ENCODE measurements at regions not wholly inside any gene's neighbourhood (a gene's known extent, or its start where the extent isn't known, plus 50 kb on each side); places are given as distances from the start of the nearest gene placed in this dataset.

GRCh38 chr10:28872587-28873165 is 195.4 kb downstream of the BAMBI start:
- WGBS = 80% methylated on average over 5 of the region's 5 CpGs
- no peaks in the 10 kb centered on the region for H3K27me3 ChIP-seq
- no peak for TF ChIP-seq POLR2A (IDR thresholded peaks at IDR 0.05; ENCODE audit: low read depth)
- no peak for TF ChIP-seq CTCF (IDR thresholded peaks at IDR 0.05)
- no peak for TF ChIP-seq EP300 (IDR thresholded peaks at IDR 0.05)
- TF ChIP-seq POLR2AphosphoS5 (IDR thresholded peaks at IDR 0.05) = no peak

GRCh38 chr10:28873540-28873939 is 196.2 kb downstream of the BAMBI start:
- no peak overlapping the region for H3K27ac ChIP-seq (replicated peaks in 1 of 4)
- TF ChIP-seq CTCF (IDR thresholded peaks at IDR 0.05) (no peak), POLR2AphosphoS5 (IDR thresholded peaks at IDR 0.05) (no peak), POLR2A (IDR thresholded peaks at IDR 0.05; ENCODE audit: low read depth) (no peak), EP300 (IDR thresholded peaks at IDR 0.05) (no peak)
- no peaks in the 10 kb centered on the region for H3K9me3 ChIP-seq
- 93% methylated on average over 4 of the region's 4 CpGs for WGBS
- intact Hi-C loops (cut with DNase I) = loop anchor here (10.0 kb wide), 1 partner anchor 199 kb away; the partner anchor contains the start of gene BAMBI
- no peaks in the 10 kb centered on the region for H3K4me1 ChIP-seq
- no peaks in the 10 kb centered on the region for H3K27me3 ChIP-seq
- no peak overlapping the region for H3K4me3 ChIP-seq
- no peaks in the 10 kb centered on the region for H3K36me3 ChIP-seq
- DNase-seq (ENCODE audit: extremely low spot score) = no peak

More at GRCh38 chr10:28872587-28873165, 195.4 kb downstream of the BAMBI start:
- Histone ChIP-seq H3K4me1 (no peaks in the 10 kb centered on the region), H3K27ac (replicated peaks in 1 of 4) (no peak overlapping the region), H3K4me3 (no peak overlapping the region), H3K36me3 (no peaks in the 10 kb centered on the region), H3K9me3 (no peaks in the 10 kb centered on the region)
- no peak for DNase-seq (ENCODE audit: extremely low spot score)
- intact Hi-C loops (cut with DNase I) = loop anchor here (10.0 kb wide), 1 partner anchor 198 kb away; the partner anchor contains the start of gene BAMBI

GRCh38 chr10:28874210-28874609 is 196.9 kb downstream of the BAMBI start:
- 100% methylated on average over 1 of the region's 1 CpG for WGBS

GRCh38 chr10:28875549-28876081 is 198.3 kb downstream of the BAMBI start:
- WGBS = 70% methylated on average over 13 of the region's 14 CpGs
- H3K27ac ChIP-seq (replicated peaks in 1 of 4) = no peak overlapping the region
- intact Hi-C loops (cut with DNase I) = loop anchor here (10.0 kb wide), 1 partner anchor 201 kb away; the partner anchor contains the start of gene BAMBI
- no peaks in the 10 kb centered on the region for H3K36me3 ChIP-seq
- H3K27me3 ChIP-seq = no peaks in the 10 kb centered on the region
- H3K9me3 ChIP-seq = no peaks in the 10 kb centered on the region
- no peak for TF ChIP-seq CTCF (IDR thresholded peaks at IDR 0.05)
- TF ChIP-seq POLR2AphosphoS5 (IDR thresholded peaks at IDR 0.05) = no peak
- TF ChIP-seq EP300 (IDR thresholded peaks at IDR 0.05) = no peak
- TF ChIP-seq POLR2A (IDR thresholded peaks at IDR 0.05; ENCODE audit: low read depth) = no peak
- peaks cover 12 to 15% (median 13%) of the 10 kb centered on the region in 4 donors for H3K4me1 ChIP-seq
- no peak for DNase-seq (ENCODE audit: extremely low spot score)
- no peak overlapping the region for H3K4me3 ChIP-seq

More at GRCh38 chr10:28874210-28874609, 196.9 kb downstream of the BAMBI start:
- DNase-seq (ENCODE audit: extremely low spot score) = no peak
- intact Hi-C loops (cut with DNase I) = loop anchor here (10.0 kb wide), 1 partner anchor 199 kb away; the partner anchor contains the start of gene BAMBI
- H3K27ac ChIP-seq (replicated peaks in 1 of 4) = no peak overlapping the region
- no peaks in the 10 kb centered on the region for H3K36me3 ChIP-seq
- no peaks in the 10 kb centered on the region for H3K27me3 ChIP-seq
- peaks cover 0 to 1% (median 0%) of the 10 kb centered on the region in 4 donors for H3K4me1 ChIP-seq
- H3K9me3 ChIP-seq = no peaks in the 10 kb centered on the region
- TF ChIP-seq POLR2A (IDR thresholded peaks at IDR 0.05; ENCODE audit: low read depth) = no peak
- TF ChIP-seq POLR2AphosphoS5 (IDR thresholded peaks at IDR 0.05) = no peak
- no peak for TF ChIP-seq EP300 (IDR thresholded peaks at IDR 0.05)
- TF ChIP-seq CTCF (IDR thresholded peaks at IDR 0.05) = no peak
- no peak overlapping the region for H3K4me3 ChIP-seq
